Brain microvascular endothelial cell (primary cell): ENCODE measurements at regions not wholly inside any gene's neighbourhood (a gene's known extent, or its start where the extent isn't known, plus 50 kb on each side); places are given as distances from the start of the nearest gene placed in this dataset.

Experiments used
- DNase-seq: peaks from one replicate; pipeline ENCODE4 v3.0.0-alpha.2; 2020
- H3K27ac ChIP-seq: fragments of 250-450 bp; sonication (Bioruptor Pico); 2 replicates; pipeline ENCODE4 v1.5.1; 2020; ENCODE audit warnings: mild to moderate bottlenecking, moderate library complexity
- H3K27me3 ChIP-seq: fragments of 250-450 bp; sonication (Bioruptor Pico); replicated peaks from 2 replicates; pipeline ENCODE4 v1.5.1; 2020; ENCODE audit warnings: mild to moderate bottlenecking
- H3K36me3 ChIP-seq: fragments of 250-450 bp; sonication (Bioruptor Pico); replicated peaks from 2 replicates; pipeline ENCODE4 v1.5.1; 2020; ENCODE audit warnings: mild to moderate bottlenecking
- H3K4me3 ChIP-seq: 2 replicates; pipeline ENCODE4 v1.5.1; 2011; ENCODE audit warnings: low read depth, mild to moderate bottlenecking, control low read depth, low read length, moderate library complexity
- CTCF ChIP-seq: IDR thresholded peaks from 2 replicates; pipeline ENCODE4 v1.5.1; 2011; ENCODE audit warnings: low read depth, mild to moderate bottlenecking, moderate library complexity, low read length, control low read depth, inconsistent platforms; ENCODE audit errors: missing control alignments
- in situ Hi-C: cut with HindIII; loops from 2 replicates; pipeline ENCODE4 v1.10.0; 2017; ENCODE audit warnings: low sequenced_read_pairs, low pct_ligation_motif_present

GRCh38 chr6:56807326-56807988 lies 147.4 kb upstream of the BEND6 start:
- Histone ChIP-seq H3K27me3 (no peaks in the 10 kb centered on the region), H3K27ac (no peak overlapping the region), H3K4me3 (no peak overlapping the region), H3K36me3 (no peaks in the 10 kb centered on the region)
- in situ Hi-C loops, result no loop called here
- no peak for TF ChIP-seq CTCF
- DNase-seq, result no peak

- TF ChIP-seq CTCF, result no peak
- Histone ChIP-seq H3K27ac (no peak overlapping the region), H3K27me3 (no peaks in the 10 kb centered on the region), H3K36me3 (no peaks in the 10 kb centered on the region), H3K4me3 (no peak overlapping the region)
- DNase-seq, result no peak
- in situ Hi-C loops, result no loop called here
These were observed 148.5 kb upstream of the BEND6 start for GRCh38 chr6:56806368-56806767.

GRCh38 chr6:56804996-56805395 lies 149.9 kb upstream of the BEND6 start:
- no peak for TF ChIP-seq CTCF
- DNase-seq, result peak; percentile 65
- in situ Hi-C loops, result no loop called here
- no peak overlapping the region for H3K4me3 ChIP-seq
- peak overlapping the region; percentile 54 for H3K27ac ChIP-seq
- H3K27me3 ChIP-seq, result no peaks in the 10 kb centered on the region
- no peaks in the 10 kb centered on the region for H3K36me3 ChIP-seq

- Histone ChIP-seq H3K27me3 (no peaks in the 10 kb centered on the region), H3K4me3 (no peak overlapping the region), H3K36me3 (no peaks in the 10 kb centered on the region), H3K27ac (peak overlapping the region; percentile 54)
- in situ Hi-C loops, result no loop called here
- peak; percentile 60 for DNase-seq
- TF ChIP-seq CTCF, result no peak
These were observed 151.3 kb upstream of the BEND6 start for GRCh38 chr6:56803594-56803993.

GRCh38 chr6:56802584-56802983 lies 152.3 kb upstream of the BEND6 start:
- no peak for TF ChIP-seq CTCF
- in situ Hi-C loops, result no loop called here
- peak; percentile 38 for DNase-seq
- Histone ChIP-seq H3K27me3 (no peaks in the 10 kb centered on the region), H3K4me3 (no peak overlapping the region), H3K36me3 (no peaks in the 10 kb centered on the region), H3K27ac (peak overlapping the region; percentile 54)

GRCh38 chr6:56799989-56800388 lies 154.9 kb upstream of the BEND6 start:
- H3K4me3 ChIP-seq, result no peak overlapping the region
- H3K27me3 ChIP-seq, result no peaks in the 10 kb centered on the region
- H3K27ac ChIP-seq, result no peak overlapping the region
- in situ Hi-C loops, result no loop called here
- DNase-seq, result no peak
- TF ChIP-seq CTCF, result no peak
- H3K36me3 ChIP-seq, result no peaks in the 10 kb centered on the region
